K562 (cell line): ENCODE measurements at regions not wholly inside any gene's neighbourhood (a gene's known extent, or its start where the extent isn't known, plus 50 kb on each side); places are given as distances from the start of the nearest gene placed in this dataset.

Source experiments
- CAMTA2 ChIP-seq: fragments of 250-450 bp; sonication (Bioruptor Pico); conservative IDR thresholded peaks from 2 replicates; pipeline ENCODE4 v1.5.1; 2022
- COPS2 ChIP-seq: fragments of 450-650 bp; conservative IDR thresholded peaks from 2 replicates; pipeline ENCODE4 v1.6.1; 2016; ENCODE audit warnings: mild to moderate bottlenecking, moderate library complexity
- ETV1 ChIP-seq: fragments of 450-650 bp; conservative IDR thresholded peaks from 2 replicates; pipeline ENCODE4 v1.6.1; 2016; ENCODE audit warnings: missing genetic modification characterization, control low read depth, low read depth, missing compliant biosample characterization
- ILK ChIP-seq: fragments of 450-650 bp; IDR thresholded peaks from 2 replicates; pipeline ENCODE4 v1.6.1; 2016; ENCODE audit warnings: missing genetic modification characterization, low read depth, mild to moderate bottlenecking, missing compliant biosample characterization, moderate library complexity, borderline replicate concordance
- TAF15 ChIP-seq: fragments of 200-400 bp; formaldehyde crosslinking; IDR thresholded peaks from 2 replicates; pipeline ENCODE4 v1.6.1; 2017; ENCODE audit warnings: mild to moderate bottlenecking, low read depth, low read length, moderate library complexity
- THAP12 ChIP-seq: fragments of 250-450 bp; sonication (Bioruptor Pico); IDR thresholded peaks from 2 replicates; pipeline ENCODE4 v1.9.0; 2021; ENCODE audit warnings: mild to moderate bottlenecking, inconsistent platforms
- THRB ChIP-seq: fragments of 450-650 bp; formaldehyde crosslinking; conservative IDR thresholded peaks from 2 replicates; pipeline ENCODE4 v1.4.0; 2022; ENCODE audit warnings: mild to moderate bottlenecking, missing genetic modification characterization
- ZNF12 ChIP-seq: sonication (generic); formaldehyde crosslinking; IDR thresholded peaks from 2 replicates; pipeline ENCODE4 v1.4.0; 2020; ENCODE audit warnings: mild to moderate bottlenecking, missing genetic modification reagents

- TF ChIP-seq THAP12 (CRISPR knock-in tag) (no peak), THRB (CRISPR knock-in tag) (no peak), CAMTA2 (CRISPR knock-in tag) (no peak), COPS2 (no peak), TAF15 (no peak), ETV1 (tag) (no peak), ZNF12 (CRISPR knock-in tag) (no peak), ILK (tag) (no peak)
These were observed 278.8 kb downstream of the AMY1C start (continued) for GRCh38 chr1:104028416-104029035.
